CD14-positive monocyte (primary cell): ENCODE measurements at regions not wholly inside any gene's neighbourhood (a gene's known extent, or its start where the extent isn't known, plus 50 kb on each side); places are given as distances from the start of the nearest gene placed in this dataset.

Experiments
- DNase-seq, 3 donors: peaks; one replicate each; pipeline ENCODE4 v3.0.0-alpha.2; 2011 to 2022
- H2AFZ ChIP-seq: 2 replicates; pipeline ENCODE4 v1.6.0; 2012; ENCODE audit warnings: mild to moderate bottlenecking, low read depth, low read length, inconsistent platforms; ENCODE audit not compliant: insufficient read depth, poor library complexity, severe bottlenecking
- H3K27ac ChIP-seq, 2 donors: 1 replicate in 1 of 2; 2 replicates in 1 of 2; pipeline ENCODE4 v1.5.1; 2012 to 2013; ENCODE audit warnings: low read length in 2 of 2, control low read depth in 1 of 2, inconsistent platforms in 1 of 2, low read depth in 1 of 2, mild to moderate bottlenecking in 1 of 2
- H3K27me3 ChIP-seq, 2 donors: one replicate each; pipeline versions ENCODE4 v1.6.0 to v1.6.1; 2011 to 2013; ENCODE audit warnings: low read length in 2 of 2; ENCODE audit not compliant: control insufficient read depth in 2 of 2, insufficient read depth in 2 of 2
- H3K36me3 ChIP-seq, 2 donors: replicated peaks in 1 of 2; 1 replicate in 1 of 2; 2 replicates in 1 of 2; pipeline versions ENCODE4 v1.5.1 to v1.6.1; 2012 to 2013; ENCODE audit warnings: low read length in 2 of 2, control low read depth in 1 of 2, inconsistent platforms in 1 of 2, mild to moderate bottlenecking in 1 of 2; ENCODE audit not compliant: insufficient read depth in 2 of 2, control insufficient read depth in 1 of 2
- H3K4me1 ChIP-seq, 2 donors: 1 replicate in 1 of 2; 2 replicates in 1 of 2; pipeline versions ENCODE4 v1.5.1 to v1.6.1; 2012 to 2013; ENCODE audit warnings: low read length in 2 of 2, control low read depth in 1 of 2, inconsistent platforms in 1 of 2, mild to moderate bottlenecking in 1 of 2, moderate library complexity in 1 of 2; ENCODE audit not compliant: insufficient read depth in 2 of 2, control insufficient read depth in 1 of 2
- H3K4me2 ChIP-seq: replicated peaks from 2 replicates; pipeline ENCODE3; 2012; ENCODE audit warnings: low read length, moderate library complexity, mild to moderate bottlenecking; ENCODE audit not compliant: poor library complexity, severe bottlenecking; ENCODE audit errors: extremely low read depth
- H3K4me3 ChIP-seq, 3 experiments: fragments of 200-600 bp in 1 of 3; sonication (generic) in 1 of 3; replicated peaks in 1 of 3; 1 replicate in 2 of 3; 2 replicates in 1 of 3; pipeline ENCODE4 v1.5.1; 2011 to 2013; ENCODE audit warnings: low read length in 3 of 3, mild to moderate bottlenecking in 3 of 3, control low read depth in 2 of 3, low read depth in 2 of 3, inconsistent platforms in 1 of 3, moderate library complexity in 1 of 3
- H3K79me2 ChIP-seq: 2 replicates; pipeline ENCODE4 v1.6.0; 2012; ENCODE audit warnings: mild to moderate bottlenecking, control low read depth, inconsistent platforms, low read length, moderate library complexity; ENCODE audit not compliant: insufficient read depth
- H3K9ac ChIP-seq: 2 replicates; pipeline ENCODE4 v1.6.0; 2017; ENCODE audit warnings: low read length, mild to moderate bottlenecking; ENCODE audit not compliant: insufficient read depth, poor library complexity, severe bottlenecking
- H3K9me3 ChIP-seq, 2 donors: replicated peaks in 1 of 2; 1 replicate in 1 of 2; 2 replicates in 1 of 2; pipeline versions ENCODE4 v1.5.1 to v1.6.1; 2012 to 2013; ENCODE audit warnings: low read length in 2 of 2, control low read depth in 1 of 2; ENCODE audit not compliant: control insufficient read depth in 1 of 2, insufficient read depth in 1 of 2
- H4K20me1 ChIP-seq: 2 replicates; pipeline ENCODE4 v1.6.0; 2012; ENCODE audit warnings: mild to moderate bottlenecking, low read length, control low read depth, moderate library complexity; ENCODE audit not compliant: insufficient read depth
- H3K27ac Mint-ChIP-seq, 7 donors: one replicate each; pipeline ENCODE4 v1.8.0; 2020; ENCODE audit warnings: mild to moderate bottlenecking in 7 of 7, mixed read lengths in 7 of 7, moderate library complexity in 6 of 7, inconsistent platforms in 2 of 7
- H3K27me3 Mint-ChIP-seq, 3 donors: one replicate each; pipeline ENCODE4 v1.8.0; 2021 to 2022; ENCODE audit warnings: low read depth in 3 of 3, mild to moderate bottlenecking in 3 of 3, mixed read lengths in 3 of 3, moderate library complexity in 3 of 3, inconsistent platforms in 1 of 3
- H3K36me3 Mint-ChIP-seq, 2 donors: one replicate each; pipeline ENCODE4 v1.8.0; 2020; ENCODE audit warnings: mixed read lengths in 2 of 2, inconsistent platforms in 1 of 2, mild to moderate bottlenecking in 1 of 2
- H3K4me1 Mint-ChIP-seq: one replicate; pipeline ENCODE4 v1.8.0; 2020; ENCODE audit warnings: mild to moderate bottlenecking, mixed read lengths
- H3K4me3 Mint-ChIP-seq, 2 donors: one replicate each; pipeline ENCODE4 v1.8.0; 2020; ENCODE audit warnings: mild to moderate bottlenecking in 2 of 2, mixed read lengths in 2 of 2, moderate library complexity in 1 of 2
- H3K9me3 Mint-ChIP-seq, 7 donors: one replicate each; pipeline ENCODE4 v1.8.0; 2020 to 2022; ENCODE audit warnings: mixed read lengths in 7 of 7, mild to moderate bottlenecking in 6 of 7, moderate library complexity in 6 of 7, inconsistent platforms in 2 of 7
- CTCF ChIP-seq: fragments of 200-600 bp; IDR thresholded peaks from one replicate; pipeline ENCODE4 v1.8.0; 2022; ENCODE audit warnings: antibody characterized with exemption, mild to moderate bottlenecking
- WGBS: methylation state at CpG from one replicate; pipeline ENCODE4 v1.1.5; 2013; ENCODE audit warnings: missing lambda C conversion rate; ENCODE audit not compliant: insufficient coverage; 5-methylcytosine and 5-hydroxymethylcytosine counted together
- intact Hi-C, 2 donors: fragments of 100-400 bp; cut with micrococcal nuclease; formaldehyde crosslinking; loops; one replicate each; pipeline versions ENCODE4 v1.15.0 to v1.15.1; 2023

GRCh38 chr2:16111838-16112210 is 171.5 kb downstream of the MYCN start:
- WGBS = 100% methylated on average over 2 of the region's 7 CpGs

DNA sequence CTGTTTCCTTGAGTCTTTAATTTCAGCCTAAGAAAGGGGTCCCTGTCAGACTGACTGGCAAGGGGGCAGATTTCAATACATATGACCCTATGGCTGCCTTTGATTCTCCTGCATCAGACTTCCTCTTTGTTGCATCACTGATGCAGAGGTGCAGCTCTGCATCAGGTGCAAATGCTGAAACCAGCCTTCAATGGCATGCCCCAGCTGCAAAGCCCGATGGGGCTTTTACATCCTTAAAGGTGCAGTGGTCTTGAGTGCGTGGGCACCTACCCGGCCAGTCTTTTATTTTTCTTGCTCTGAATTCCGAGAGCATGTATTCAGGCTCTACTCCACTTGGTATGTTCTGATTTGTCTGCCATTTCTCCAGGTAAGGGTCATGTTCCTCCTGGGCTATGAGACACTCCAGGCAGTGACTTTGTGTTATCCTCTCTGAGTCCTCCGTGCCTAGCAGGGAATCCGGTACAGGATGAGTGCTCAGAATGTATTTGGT is 169.5 kb downstream of the MYCN start:
- H3K9me3 ChIP-seq = no peaks in the 10 kb centered on the region
- no peaks in the 10 kb centered on the region for H3K36me3 Mint-ChIP-seq
- H3K27me3 ChIP-seq = no peaks in the 10 kb centered on the region
- no peak for TF ChIP-seq CTCF
- no peaks in the 10 kb centered on the region for H4K20me1 ChIP-seq
- DNase-seq = no peak
- no peaks in the 10 kb centered on the region for H3K4me1 Mint-ChIP-seq
- H3K9me3 Mint-ChIP-seq = no peaks in the 10 kb centered on the region
- no peak overlapping the region for H3K4me3 Mint-ChIP-seq
- 94% methylated on average over 4 of the region's 6 CpGs for WGBS
- no peaks in the 10 kb centered on the region for H3K4me1 ChIP-seq
- no peaks in the 10 kb centered on the region for H3K27me3 Mint-ChIP-seq
- H3K9ac ChIP-seq = no peak overlapping the region
- no peak overlapping the region for H3K27ac Mint-ChIP-seq
- no peaks in the 10 kb centered on the region for H3K36me3 ChIP-seq
- no peaks in the 10 kb centered on the region for H3K79me2 ChIP-seq
- H3K4me2 ChIP-seq = no peak overlapping the region
- H3K27ac ChIP-seq = no peak overlapping the region
- no peak overlapping the region for H3K4me3 ChIP-seq
- intact Hi-C loops = no loop called here
- H2AFZ ChIP-seq = no peak overlapping the region

More at GRCh38 chr2:16111838-16112210, 171.5 kb downstream of the MYCN start:
- Mint-ChIP-seq H3K36me3 (no peaks in the 10 kb centered on the region), H3K4me1 (no peaks in the 10 kb centered on the region), H3K27ac (no peak overlapping the region), H3K27me3 (peaks cover 0 to 2% (median 0%) of the 10 kb centered on the region in 3 donors), H3K9me3 (no peaks in the 10 kb centered on the region), H3K4me3 (no peak overlapping the region)
- Histone ChIP-seq H4K20me1 (no peaks in the 10 kb centered on the region), H3K9ac (no peak overlapping the region), H3K4me2 (no peak overlapping the region), H3K27me3 (no peaks in the 10 kb centered on the region), H3K27ac (no peak overlapping the region), H3K4me3 (no peak overlapping the region), H3K36me3 (no peaks in the 10 kb centered on the region), H3K4me1 (no peaks in the 10 kb centered on the region), H2AFZ (no peak overlapping the region), H3K9me3 (no peaks in the 10 kb centered on the region), H3K79me2 (no peaks in the 10 kb centered on the region)
- intact Hi-C loops = no loop called here
- DNase-seq = no peak
- TF ChIP-seq CTCF = no peak
